RPMI7951 (cell line): ENCODE measurements at regions not wholly inside any gene's neighbourhood (a gene's known extent, or its start where the extent isn't known, plus 50 kb on each side); places are given as distances from the start of the nearest gene placed in this dataset.

Source experiments
- DNase-seq: peaks from one replicate; pipeline ENCODE4 v3.0.0-alpha.2; 2012; ENCODE audit warnings: low read depth

- no peak for DNase-seq
These were observed 58.8 kb upstream of the ZNF804B start for GRCh38 chr7:88700725-88701124.

GRCh38 chr7:88694207-88694606 lies 65.3 kb upstream of the ZNF804B start:
- DNase-seq: no peak

GRCh38 chr7:88693131-88693530 lies 66.4 kb upstream of the ZNF804B start:
- no peak for DNase-seq

GRCh38 chr7:88692493-88692892 lies 67.0 kb upstream of the ZNF804B start:
- no peak for DNase-seq

- no peak for DNase-seq
These were observed 69.7 kb upstream of the ZNF804B start for GRCh38 chr7:88689821-88690220.

GRCh38 chr7:88688222-88688621 lies 71.3 kb upstream of the ZNF804B start:
- DNase-seq: no peak

- no peak for DNase-seq
These were observed 72.9 kb upstream of the ZNF804B start for GRCh38 chr7:88686468-88687229.

GRCh38 chr7:88681682-88682081 lies 77.8 kb upstream of the ZNF804B start:
- no peak for DNase-seq

GRCh38 chr7:88670536-88670935 lies 89.0 kb upstream of the ZNF804B start:
- DNase-seq: no peak

GRCh38 chr7:88669913-88670312 lies 89.6 kb upstream of the ZNF804B start:
- DNase-seq: no peak

GRCh38 chr7:88668591-88668990 lies 90.9 kb upstream of the ZNF804B start:
- no peak for DNase-seq

- DNase-seq: no peak
These were observed 92.9 kb upstream of the ZNF804B start for GRCh38 chr7:88666626-88667025.

- DNase-seq: no peak
These were observed 93.5 kb upstream of the ZNF804B start for GRCh38 chr7:88665892-88666514.

GRCh38 chr7:88664630-88665233 lies 94.8 kb upstream of the ZNF804B start:
- DNase-seq: no peak

- no peak for DNase-seq
These were observed 97.6 kb upstream of the ZNF804B start for GRCh38 chr7:88661921-88662320.

- DNase-seq: no peak
These were observed 111.7 kb upstream of the ZNF804B start for GRCh38 chr7:88647825-88648224.

GRCh38 chr7:88638583-88638982 lies 120.9 kb upstream of the ZNF804B start:
- no peak for DNase-seq

- DNase-seq: no peak
These were observed 121.7 kb upstream of the ZNF804B start for GRCh38 chr7:88637795-88638194.

- DNase-seq: no peak
These were observed 124.4 kb upstream of the ZNF804B start for GRCh38 chr7:88635149-88635548.

GRCh38 chr7:88629559-88629958 lies 129.9 kb upstream of the ZNF804B start:
- DNase-seq: no peak

GRCh38 chr7:88628363-88629085 lies 131.0 kb upstream of the ZNF804B start:
- no peak for DNase-seq

GRCh38 chr7:88617185-88617584 lies 142.3 kb upstream of the ZNF804B start:
- DNase-seq: no peak

- no peak for DNase-seq
These were observed 144.2 kb upstream of the ZNF804B start for GRCh38 chr7:88615336-88615735.
